ENCODE measurements at regions not wholly inside any gene's neighbourhood (a gene's known extent, or its start where the extent isn't known, plus 50 kb on each side); places are given as distances from the start of the nearest gene placed in this dataset.

DNA sequence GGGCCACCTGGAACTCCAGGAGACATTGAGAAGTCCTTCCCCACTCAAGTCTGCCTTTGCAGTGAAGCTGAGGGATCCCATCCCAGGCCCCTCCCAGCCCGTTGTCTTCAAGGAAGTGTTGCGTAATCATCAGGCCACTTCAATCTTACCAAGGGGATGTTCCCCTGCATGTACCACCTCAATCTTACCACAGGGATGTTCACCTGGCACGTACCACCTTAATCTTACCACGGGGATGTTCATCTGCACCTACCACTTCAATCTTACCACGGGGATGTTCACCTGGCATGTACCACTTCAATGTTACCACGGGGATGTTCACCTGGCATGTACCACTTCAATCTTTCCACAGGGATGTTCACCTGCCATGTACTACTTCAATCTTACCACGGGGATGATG lies 108.0 kb upstream of the SYN3 start (continued):
- TF ChIP-seq, protein P1, sequence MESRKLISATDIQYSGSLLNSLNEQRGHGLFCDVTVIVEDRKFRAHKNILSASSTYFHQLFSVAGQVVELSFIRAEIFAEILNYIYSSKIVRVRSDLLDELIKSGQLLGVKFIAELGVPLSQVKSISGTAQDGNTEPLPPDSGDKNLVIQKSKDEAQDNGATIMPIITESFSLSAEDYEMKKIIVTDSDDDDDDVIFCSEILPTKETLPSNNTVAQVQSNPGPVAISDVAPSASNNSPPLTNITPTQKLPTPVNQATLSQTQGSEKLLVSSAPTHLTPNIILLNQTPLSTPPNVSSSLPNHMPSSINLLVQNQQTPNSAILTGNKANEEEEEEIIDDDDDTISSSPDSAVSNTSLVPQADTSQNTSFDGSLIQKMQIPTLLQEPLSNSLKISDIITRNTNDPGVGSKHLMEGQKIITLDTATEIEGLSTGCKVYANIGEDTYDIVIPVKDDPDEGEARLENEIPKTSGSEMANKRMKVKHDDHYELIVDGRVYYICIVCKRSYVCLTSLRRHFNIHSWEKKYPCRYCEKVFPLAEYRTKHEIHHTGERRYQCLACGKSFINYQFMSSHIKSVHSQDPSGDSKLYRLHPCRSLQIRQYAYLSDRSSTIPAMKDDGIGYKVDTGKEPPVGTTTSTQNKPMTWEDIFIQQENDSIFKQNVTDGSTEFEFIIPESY (IDR thresholded peaks at IDR 0.05) = no peak
- TF ChIP-seq NR2F2 (IDR thresholded peaks at IDR 0.05) = no peak
- TF ChIP-seq GABPA (IDR thresholded peaks at IDR 0.05 in 1 of 2, conservative IDR thresholded peaks at IDR 0.05 in 1 of 2) = no peak
- no peak for TF ChIP-seq SP1 (IDR thresholded peaks at IDR 0.05)
- no peak for TF ChIP-seq MAX (IDR thresholded peaks at IDR 0.05)
- no peak for TF ChIP-seq ATF3 (IDR thresholded peaks at IDR 0.05)
- no peak for TF ChIP-seq CTCF (IDR thresholded peaks at IDR 0.05; ENCODE audit: low read depth, low read length, missing input control)
- TF ChIP-seq HNF4A (conservative IDR thresholded peaks at IDR 0.05) = no peak
- no peak for TF ChIP-seq FOXA2 (IDR thresholded peaks at IDR 0.05)
- no peak for TF ChIP-seq RXRA (IDR thresholded peaks at IDR 0.05)

- no peak overlapping the region for H3K4me3 ChIP-seq (ENCODE audit: low read depth in 1 of 3, low read length in 3 of 3)
- no peak for DNase-seq (ENCODE audit: low spot score)
- H3K9ac ChIP-seq (ENCODE audit: low read depth in 1 of 2, low read length in 2 of 2) = no peak overlapping the region
- H3K36me3 ChIP-seq (ENCODE audit: control insufficient read depth in 4 of 4, insufficient read depth in 3 of 4, low read depth in 1 of 4, low read length in 3 of 4) = no peaks in the 10 kb centered on the region
- 52% methylated on average over 4 of the region's 4 CpGs for WGBS
- TF ChIP-seq TAF1 (conservative IDR thresholded peaks at IDR 0.05) = no peak
- TF ChIP-seq RAD21 (IDR thresholded peaks at IDR 0.05) = no peak
- no peak for TF ChIP-seq EGR1 (IDR thresholded peaks at IDR 0.05; ENCODE audit: low read depth in 2 of 2)
- no peak for TF ChIP-seq JUND (IDR thresholded peaks at IDR 0.05)
- no peak for TF ChIP-seq RXRA (IDR thresholded peaks at IDR 0.05)
- TF ChIP-seq NR2F2 (IDR thresholded peaks at IDR 0.05) = no peak
- no peak for TF ChIP-seq FOXA2 (IDR thresholded peaks at IDR 0.05)
- TF ChIP-seq SP1 (IDR thresholded peaks at IDR 0.05) = no peak
- no peak for TF ChIP-seq YY1 (IDR thresholded peaks at IDR 0.05)
- TF ChIP-seq, protein P1 (IDR thresholded peaks at IDR 0.05) = no peak
- TF ChIP-seq CTCF (IDR thresholded peaks at IDR 0.05; ENCODE audit: low read depth, low read length, missing input control) = no peak
- no peak for TF ChIP-seq GABPA (IDR thresholded peaks at IDR 0.05 in 1 of 2, conservative IDR thresholded peaks at IDR 0.05 in 1 of 2)
- TF ChIP-seq FOXA1 (IDR thresholded peaks at IDR 0.05) = no peak
- no peak for TF ChIP-seq HNF4A (conservative IDR thresholded peaks at IDR 0.05)
- no peak for TF ChIP-seq HNF4G (IDR thresholded peaks at IDR 0.05)
- H3K27ac ChIP-seq (ENCODE audit: low read depth in 1 of 2, low read length in 2 of 2) = no peak overlapping the region
- H3K4me1 ChIP-seq (ENCODE audit: control insufficient read depth in 4 of 4, insufficient read depth in 4 of 4, low read length in 3 of 4) = peaks cover 0 to 7% (median 3%) of the 10 kb centered on the region in 4 donors
- H3K9me3 ChIP-seq (ENCODE audit: control insufficient read depth in 4 of 4, low read length in 3 of 4) = no peaks in the 10 kb centered on the region
- peaks cover 0 to 5% (median 0%) of the 10 kb centered on the region in 4 donors for H3K27me3 ChIP-seq (ENCODE audit: control insufficient read depth in 4 of 4, insufficient read depth in 4 of 4, low read length in 3 of 4)
These were observed 105.6 kb upstream of the SYN3 start for GRCh38 chr22:33163815-33164214.
